Ovary (tissue), 3 donors: ENCODE measurements at regions not wholly inside any gene's neighbourhood (a gene's known extent, or its start where the extent isn't known, plus 50 kb on each side); places are given as distances from the start of the nearest gene placed in this dataset.

Experiments
- EP300 ChIP-seq: sonication (generic); formaldehyde crosslinking; IDR thresholded peaks from one replicate; pipeline ENCODE4 v1.6.1; 2017; ENCODE audit warnings: antibody characterized with exemption
- POLR2A ChIP-seq: fragments of 450-650 bp; IDR thresholded peaks from one replicate; pipeline ENCODE4 v1.6.1; 2017; ENCODE audit warnings: antibody characterized with exemption, mild to moderate bottlenecking, moderate library complexity
- TF ChIP-seq, protein P1 (sequence below), 3 donors: fragments of 450-650 bp in 2 of 3; fragments of 200-600 bp in 1 of 3; IDR thresholded peaks; one replicate each; pipeline versions ENCODE4 v1.5.1 to v1.8.0; 2016 to 2022; ENCODE audit warnings: antibody characterized with exemption in 3 of 3, mild to moderate bottlenecking in 1 of 3
- donor health status: DM: no; HTN: no; CAD: no.

DNA sequence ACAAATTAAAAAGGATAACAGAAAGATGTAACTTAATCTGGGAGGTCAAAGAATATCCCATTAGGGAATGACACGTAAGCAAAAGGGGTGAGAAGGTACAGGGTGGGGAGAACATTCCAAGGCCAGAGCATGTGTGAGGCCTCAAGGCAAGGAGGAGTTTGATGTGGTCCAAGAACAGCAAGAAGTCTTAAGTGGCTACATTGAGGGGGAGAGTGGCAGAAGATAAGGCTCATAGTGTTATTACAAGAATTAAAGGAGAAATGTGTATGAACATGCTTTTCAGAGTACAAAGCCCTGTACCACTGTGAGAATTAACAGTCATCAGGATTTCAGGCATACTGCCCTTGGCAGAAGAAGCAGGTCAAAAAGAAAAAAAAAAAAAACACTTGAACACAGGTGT, 174.4 kb upstream of the ERBB4 start:
- TF ChIP-seq, protein P1, sequence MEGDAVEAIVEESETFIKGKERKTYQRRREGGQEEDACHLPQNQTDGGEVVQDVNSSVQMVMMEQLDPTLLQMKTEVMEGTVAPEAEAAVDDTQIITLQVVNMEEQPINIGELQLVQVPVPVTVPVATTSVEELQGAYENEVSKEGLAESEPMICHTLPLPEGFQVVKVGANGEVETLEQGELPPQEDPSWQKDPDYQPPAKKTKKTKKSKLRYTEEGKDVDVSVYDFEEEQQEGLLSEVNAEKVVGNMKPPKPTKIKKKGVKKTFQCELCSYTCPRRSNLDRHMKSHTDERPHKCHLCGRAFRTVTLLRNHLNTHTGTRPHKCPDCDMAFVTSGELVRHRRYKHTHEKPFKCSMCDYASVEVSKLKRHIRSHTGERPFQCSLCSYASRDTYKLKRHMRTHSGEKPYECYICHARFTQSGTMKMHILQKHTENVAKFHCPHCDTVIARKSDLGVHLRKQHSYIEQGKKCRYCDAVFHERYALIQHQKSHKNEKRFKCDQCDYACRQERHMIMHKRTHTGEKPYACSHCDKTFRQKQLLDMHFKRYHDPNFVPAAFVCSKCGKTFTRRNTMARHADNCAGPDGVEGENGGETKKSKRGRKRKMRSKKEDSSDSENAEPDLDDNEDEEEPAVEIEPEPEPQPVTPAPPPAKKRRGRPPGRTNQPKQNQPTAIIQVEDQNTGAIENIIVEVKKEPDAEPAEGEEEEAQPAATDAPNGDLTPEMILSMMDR (IDR thresholded peaks at IDR 0.05) = no peak
- TF ChIP-seq EP300 = no peak
- TF ChIP-seq POLR2A = no peak
